ENCODE measurements at regions not wholly inside any gene's neighbourhood (a gene's known extent, or its start where the extent isn't known, plus 50 kb on each side); places are given as distances from the start of the nearest gene placed in this dataset.

DNA sequence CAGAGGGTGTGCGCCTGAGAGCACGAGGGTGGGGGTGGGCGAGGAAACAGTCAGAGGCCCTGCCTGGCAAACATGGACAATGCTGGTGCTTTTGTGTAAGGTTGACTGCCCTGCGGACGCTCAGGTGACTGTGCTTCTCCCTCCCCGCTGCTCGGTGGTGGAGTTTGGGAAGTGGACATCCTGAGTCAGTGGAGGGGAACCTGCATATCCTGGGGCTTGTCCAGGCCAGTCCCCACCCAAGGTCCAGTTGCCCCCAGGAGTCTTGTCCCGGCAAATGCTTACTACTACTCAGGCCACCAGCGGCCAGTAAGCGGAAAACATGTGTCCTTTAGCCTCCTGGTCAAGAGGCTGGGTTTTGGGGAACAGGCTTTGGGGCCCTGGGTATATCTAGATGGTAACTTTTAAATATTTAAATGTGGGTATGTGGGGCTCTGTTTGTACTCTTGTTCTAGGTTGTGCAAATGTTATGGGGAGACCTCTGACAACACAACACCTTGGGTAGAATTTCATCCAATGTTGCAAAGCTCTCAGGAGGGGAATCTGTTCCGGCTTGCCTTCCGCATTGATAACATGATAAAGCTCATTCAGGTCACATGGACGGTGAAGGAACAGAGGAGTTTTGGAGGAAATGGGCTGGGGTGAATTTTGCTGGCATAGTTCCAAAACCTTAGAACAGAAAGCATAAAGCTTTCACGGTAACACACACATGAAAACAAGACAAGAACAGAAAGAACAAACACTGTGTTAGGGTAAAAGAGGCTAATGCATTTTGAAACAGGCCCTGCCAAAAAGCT is 364.9 kb downstream of the PRDM2 start:
- no peak for DNase-seq
- no peaks in the 10 kb centered on the region for H3K4me1 Mint-ChIP-seq (ENCODE audit: low read depth)
- no peaks in the 10 kb centered on the region for H3K9me3 Mint-ChIP-seq
- H3K27me3 Mint-ChIP-seq: peaks cover 3% of the 10 kb centered on the region
- no peaks in the 10 kb centered on the region for H3K36me3 Mint-ChIP-seq (ENCODE audit: low read depth)
- H3K27ac Mint-ChIP-seq: no peak overlapping the region
- no peak overlapping the region for H3K4me3 Mint-ChIP-seq

DNA sequence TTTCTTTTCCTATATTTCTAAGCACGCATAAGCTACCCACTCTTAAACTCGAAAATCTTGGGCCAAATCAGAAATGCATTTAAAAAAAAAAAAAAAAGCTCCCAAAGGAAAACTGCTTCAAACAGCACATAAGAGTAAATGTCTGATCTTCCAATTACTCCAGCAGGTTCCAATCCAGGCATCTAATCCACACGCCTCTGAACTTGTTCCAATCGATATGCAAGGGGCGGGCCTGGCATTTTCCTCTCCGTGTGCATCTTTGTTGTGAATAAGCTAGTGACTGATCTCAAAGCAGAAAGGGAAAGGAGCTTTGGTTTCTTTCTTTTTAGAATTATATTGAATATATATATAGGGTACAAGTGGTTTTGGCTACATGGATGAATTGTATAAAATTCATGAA is 365.5 kb downstream of the PRDM2 start:
- no peaks in the 10 kb centered on the region for H3K4me1 Mint-ChIP-seq (ENCODE audit: low read depth)

DNA sequence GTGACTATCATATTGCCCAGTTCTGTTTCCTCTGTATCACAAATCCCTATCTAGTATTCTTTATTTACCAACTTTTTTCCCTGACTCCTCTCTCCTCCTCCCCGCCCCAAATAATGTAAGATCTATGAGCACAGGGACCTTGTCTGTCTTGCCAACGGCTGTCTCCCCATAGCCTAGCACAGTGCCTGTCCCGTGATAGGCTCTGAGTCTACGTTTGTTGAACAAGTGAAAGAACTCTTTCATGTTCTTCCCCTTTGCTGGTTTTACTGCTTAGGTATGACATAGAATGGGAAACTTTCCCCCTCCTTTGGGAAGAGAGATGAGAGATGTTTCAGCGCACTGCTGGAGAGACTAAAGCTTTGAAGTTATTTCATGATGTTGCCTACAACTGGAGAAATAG is 367.0 kb downstream of the PRDM2 start:
- H3K4me1 Mint-ChIP-seq (ENCODE audit: low read depth): no peaks in the 10 kb centered on the region
- no peaks in the 10 kb centered on the region for H3K36me3 Mint-ChIP-seq (ENCODE audit: low read depth)
- H3K27me3 Mint-ChIP-seq: peaks cover 7% of the 10 kb centered on the region
- H3K9me3 Mint-ChIP-seq: no peaks in the 10 kb centered on the region
- no peak overlapping the region for H3K27ac Mint-ChIP-seq
- DNase-seq: no peak
- no peak overlapping the region for H3K4me3 Mint-ChIP-seq

More for the DNA sequence above, 365.5 kb downstream of the PRDM2 start:
- H3K27ac Mint-ChIP-seq: no peak overlapping the region
- no peak for DNase-seq
- H3K9me3 Mint-ChIP-seq: no peaks in the 10 kb centered on the region
- H3K4me3 Mint-ChIP-seq: no peak overlapping the region
- peaks cover 3% of the 10 kb centered on the region for H3K27me3 Mint-ChIP-seq
- no peaks in the 10 kb centered on the region for H3K36me3 Mint-ChIP-seq (ENCODE audit: low read depth)

DNA sequence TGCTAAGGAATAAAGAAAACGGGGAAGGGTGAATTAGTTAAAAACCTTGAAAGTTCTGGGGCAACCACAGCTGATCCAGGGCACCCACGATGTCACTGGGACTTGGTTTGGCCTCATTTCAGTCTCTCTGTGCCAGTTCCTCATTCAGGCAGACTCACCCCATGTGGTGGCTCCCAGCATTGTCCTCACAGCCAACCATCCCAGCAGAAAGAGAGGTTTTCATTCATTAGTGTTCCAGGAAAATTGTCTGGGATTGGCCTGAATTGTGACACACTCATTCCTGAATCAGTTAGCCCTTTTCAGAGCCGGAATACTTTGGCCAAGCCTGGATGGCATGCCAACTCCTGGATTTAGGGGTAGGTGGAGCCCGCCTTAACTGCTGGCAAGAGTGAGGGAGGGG is 367.7 kb downstream of the PRDM2 start:
- no peaks in the 10 kb centered on the region for H3K9me3 Mint-ChIP-seq
- no peak overlapping the region for H3K27ac Mint-ChIP-seq
- no peak for DNase-seq
- H3K36me3 Mint-ChIP-seq (ENCODE audit: low read depth): no peaks in the 10 kb centered on the region
- H3K4me3 Mint-ChIP-seq: no peak overlapping the region
- H3K4me1 Mint-ChIP-seq (ENCODE audit: low read depth): no peaks in the 10 kb centered on the region
- H3K27me3 Mint-ChIP-seq: peaks cover 7% of the 10 kb centered on the region

DNA sequence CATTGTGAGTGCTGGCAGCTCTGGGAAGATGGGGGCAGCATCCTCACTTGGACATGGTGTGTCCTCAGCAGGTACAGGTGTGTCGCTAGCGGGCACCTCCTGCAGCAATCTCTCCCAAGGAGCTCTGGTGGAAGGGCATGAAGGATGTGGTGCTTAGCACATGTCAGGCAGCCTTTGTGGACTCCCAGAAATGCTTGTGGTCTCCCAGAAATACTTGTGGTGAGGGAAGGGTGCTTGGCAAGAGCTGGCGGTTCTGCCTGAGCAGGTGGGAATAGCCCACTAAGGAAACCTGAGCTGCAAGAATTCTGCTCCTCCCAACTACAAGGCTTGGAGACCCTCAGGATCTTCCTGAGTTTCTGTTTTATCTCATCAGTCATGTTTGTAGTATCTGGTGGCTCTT is 371.6 kb downstream of the PRDM2 start:
- Mint-ChIP-seq H3K27ac (no peak overlapping the region), H3K36me3 (ENCODE audit: low read depth) (no peaks in the 10 kb centered on the region), H3K4me3 (no peak overlapping the region), H3K4me1 (ENCODE audit: low read depth) (no peaks in the 10 kb centered on the region), H3K9me3 (no peaks in the 10 kb centered on the region), H3K27me3 (peaks cover 13% of the 10 kb centered on the region)
- no peak for DNase-seq

DNA sequence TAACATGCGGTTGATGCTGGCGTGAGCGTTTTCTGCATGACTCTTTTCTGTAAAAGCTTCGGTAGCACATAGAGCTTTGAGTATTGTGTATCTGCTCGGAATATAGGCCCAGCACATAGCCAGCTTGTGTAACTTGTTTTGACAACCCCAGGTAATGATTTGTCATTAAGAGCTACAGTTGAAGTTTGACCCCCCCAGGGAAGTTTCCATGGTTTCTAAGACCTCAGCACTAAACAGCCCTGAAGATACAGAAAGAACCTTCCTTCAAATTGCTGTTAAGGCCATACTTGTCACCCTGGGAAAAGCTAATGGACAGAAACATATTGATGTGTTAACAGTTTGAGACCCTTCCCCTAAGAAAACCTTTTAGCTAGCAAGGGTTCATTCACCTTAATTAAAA is 380.7 kb downstream of the PRDM2 start:
- Mint-ChIP-seq H3K4me3 (no peak overlapping the region), H3K27me3 (peaks cover 3% of the 10 kb centered on the region), H3K36me3 (ENCODE audit: low read depth) (no peaks in the 10 kb centered on the region), H3K9me3 (no peaks in the 10 kb centered on the region), H3K4me1 (ENCODE audit: low read depth) (no peaks in the 10 kb centered on the region), H3K27ac (no peak overlapping the region)
- no peak for DNase-seq

DNA sequence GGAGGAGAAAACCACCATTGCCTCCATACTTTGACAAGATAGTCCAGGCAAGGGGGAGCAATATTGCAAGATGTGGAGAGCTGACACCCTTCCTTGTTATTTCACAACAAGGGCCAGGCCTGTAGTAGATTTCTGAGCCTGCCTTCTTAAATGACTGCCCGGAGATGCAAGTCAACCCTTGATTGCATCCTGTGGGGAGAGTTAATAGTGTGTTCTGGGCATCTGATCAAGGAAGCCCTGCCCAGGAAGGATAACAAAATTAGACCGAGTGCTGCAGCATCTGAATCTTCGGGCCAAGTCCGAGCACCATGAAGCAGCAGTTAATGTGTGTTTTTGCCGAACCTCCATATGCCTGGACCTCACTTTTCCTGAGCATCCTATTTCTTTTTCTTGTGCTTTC is 382.3 kb downstream of the PRDM2 start:
- no peaks in the 10 kb centered on the region for H3K36me3 Mint-ChIP-seq (ENCODE audit: low read depth)
- H3K9me3 Mint-ChIP-seq: no peaks in the 10 kb centered on the region
- H3K27me3 Mint-ChIP-seq: peaks cover 3% of the 10 kb centered on the region
- H3K27ac Mint-ChIP-seq: no peak overlapping the region
- H3K4me1 Mint-ChIP-seq (ENCODE audit: low read depth): no peaks in the 10 kb centered on the region
- no peak for DNase-seq
- H3K4me3 Mint-ChIP-seq: no peak overlapping the region

DNA sequence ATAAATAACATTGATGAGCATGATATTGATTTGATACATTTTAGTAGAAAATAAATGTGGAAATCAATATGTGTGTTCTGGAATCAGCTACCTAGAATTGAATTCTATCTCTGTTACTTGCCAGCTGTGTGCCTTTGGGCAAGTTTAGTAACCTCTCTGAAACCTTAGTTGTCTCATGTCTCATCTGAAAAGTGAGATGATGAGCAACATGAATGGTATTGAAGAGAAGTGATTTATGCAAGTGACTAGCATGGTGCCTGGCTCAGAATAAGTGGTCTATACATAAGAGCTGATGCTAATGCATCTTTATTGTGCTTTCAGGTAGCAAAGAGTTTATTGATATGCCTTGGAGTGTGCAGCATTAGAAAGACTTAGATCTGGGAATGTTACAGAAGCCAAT is 383.3 kb downstream of the PRDM2 start:
- Mint-ChIP-seq H3K4me1 (ENCODE audit: low read depth) (no peaks in the 10 kb centered on the region), H3K9me3 (no peaks in the 10 kb centered on the region), H3K27me3 (peaks cover 3% of the 10 kb centered on the region), H3K36me3 (ENCODE audit: low read depth) (no peaks in the 10 kb centered on the region), H3K4me3 (no peak overlapping the region), H3K27ac (no peak overlapping the region)
- DNase-seq: no peak

DNA sequence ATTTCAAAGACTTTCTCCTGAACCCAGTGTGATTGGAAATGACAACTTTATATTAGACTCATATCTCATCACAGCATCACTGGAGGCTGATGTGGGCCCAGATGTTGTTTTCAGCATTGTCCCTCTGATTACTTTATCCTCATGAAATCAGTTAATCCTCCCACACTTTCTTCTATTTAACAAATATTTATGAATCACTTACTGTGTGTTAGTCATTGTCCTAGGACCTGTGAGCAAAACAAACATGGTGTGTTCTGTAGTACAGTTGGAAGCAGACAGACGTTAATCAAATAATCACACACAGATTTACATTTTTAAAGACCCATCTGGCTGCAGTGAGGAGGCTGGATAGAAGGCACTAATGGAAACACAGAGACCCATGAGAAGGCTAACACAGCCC is 383.7 kb downstream of the PRDM2 start:
- Mint-ChIP-seq H3K27me3 (peaks cover 3% of the 10 kb centered on the region), H3K9me3 (no peaks in the 10 kb centered on the region), H3K4me1 (ENCODE audit: low read depth) (no peaks in the 10 kb centered on the region)

DNA sequence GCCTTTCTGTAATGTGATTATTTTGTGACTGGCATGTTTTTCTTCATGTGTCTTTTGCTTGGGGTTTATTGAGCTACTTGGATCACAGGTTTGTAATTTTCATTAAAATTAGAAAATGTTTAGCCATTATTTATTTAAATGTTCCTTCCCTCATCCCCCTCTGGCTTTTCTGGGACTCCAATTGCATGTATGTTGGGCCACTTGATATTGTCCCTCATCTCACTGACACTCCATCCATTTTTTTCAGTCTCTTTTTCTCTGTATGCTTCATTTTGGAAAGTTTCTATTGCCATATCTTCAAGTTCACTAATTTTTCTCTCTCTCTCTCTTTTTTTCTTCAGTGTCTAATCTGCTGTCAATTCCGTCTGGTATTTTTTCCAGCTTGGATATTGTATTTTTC is 390.1 kb downstream of the PRDM2 start:
- H3K9me3 Mint-ChIP-seq: peaks cover 12% of the 10 kb centered on the region
- DNase-seq: no peak
- H3K27me3 Mint-ChIP-seq: peaks cover 14% of the 10 kb centered on the region
- H3K4me3 Mint-ChIP-seq: no peak overlapping the region
- no peaks in the 10 kb centered on the region for H3K36me3 Mint-ChIP-seq (ENCODE audit: low read depth)
- no peak overlapping the region for H3K27ac Mint-ChIP-seq
- no peaks in the 10 kb centered on the region for H3K4me1 Mint-ChIP-seq (ENCODE audit: low read depth)

More for the DNA sequence above, 383.7 kb downstream of the PRDM2 start:
- H3K27ac Mint-ChIP-seq: no peak overlapping the region
- H3K4me3 Mint-ChIP-seq: no peak overlapping the region
- no peaks in the 10 kb centered on the region for H3K36me3 Mint-ChIP-seq (ENCODE audit: low read depth)
- no peak for DNase-seq

DNA sequence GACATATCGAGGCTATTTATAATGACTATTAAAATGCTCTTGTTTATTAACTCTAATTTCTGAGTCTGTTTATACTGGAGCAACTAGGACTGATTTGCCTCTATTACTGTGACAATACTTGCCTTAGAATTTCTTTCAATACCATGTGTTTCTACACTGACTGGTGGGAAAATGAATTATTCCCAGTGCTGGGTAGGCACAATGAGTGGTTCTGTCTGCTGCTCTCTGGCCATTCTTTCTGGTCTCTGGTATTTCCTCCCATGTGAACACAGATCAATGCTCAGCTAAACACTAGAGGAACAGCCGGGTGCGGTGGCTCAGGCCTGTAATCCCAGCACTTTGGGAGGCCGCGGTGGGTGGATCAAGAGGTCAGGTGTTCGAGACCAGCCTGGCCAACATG is 390.5 kb downstream of the PRDM2 start:
- no peak overlapping the region for H3K27ac Mint-ChIP-seq
- H3K9me3 Mint-ChIP-seq: peaks cover 12% of the 10 kb centered on the region
- no peak for DNase-seq
- H3K4me1 Mint-ChIP-seq (ENCODE audit: low read depth): no peaks in the 10 kb centered on the region
- H3K36me3 Mint-ChIP-seq (ENCODE audit: low read depth): no peaks in the 10 kb centered on the region
- H3K4me3 Mint-ChIP-seq: no peak overlapping the region
- peaks cover 18% of the 10 kb centered on the region for H3K27me3 Mint-ChIP-seq

DNA sequence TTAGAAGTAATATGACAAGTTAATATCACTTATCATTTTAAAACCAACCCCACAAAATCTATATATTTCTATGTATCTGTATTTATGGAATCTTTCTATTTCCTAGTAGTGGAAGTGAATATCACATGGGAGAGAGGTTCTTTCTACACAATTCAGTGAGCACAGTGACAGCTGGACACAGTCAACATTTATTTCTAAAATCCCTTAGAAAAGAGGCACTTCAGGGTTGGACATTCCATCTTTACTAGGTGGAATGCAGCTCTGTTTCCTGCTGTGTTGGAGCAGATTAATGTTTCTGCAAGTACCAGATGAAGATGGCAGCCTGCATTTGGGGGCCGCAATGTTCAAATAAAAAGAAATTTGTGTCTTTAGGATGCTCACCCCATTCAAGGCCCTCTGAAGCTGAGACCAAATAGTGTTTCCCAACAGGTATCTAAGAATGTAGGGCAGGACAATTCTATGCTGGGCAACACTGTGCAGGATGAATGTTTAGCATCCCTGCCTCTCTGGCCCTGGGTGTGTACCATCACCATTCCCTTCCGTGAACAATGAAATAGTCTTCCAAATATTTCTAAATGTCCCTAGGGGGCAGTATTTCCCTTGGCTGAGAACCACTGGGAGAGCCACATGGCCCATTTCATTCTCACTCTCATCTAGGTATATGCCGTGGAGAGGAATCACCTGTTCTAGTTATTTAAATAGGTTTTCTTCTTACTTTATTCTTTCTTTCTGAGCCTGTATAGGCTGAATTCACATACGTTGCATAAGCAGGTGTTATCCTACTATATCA is 394.8 kb downstream of the PRDM2 start:
- DNase-seq: no peak
- H3K9me3 Mint-ChIP-seq: peaks cover 12% of the 10 kb centered on the region
- H3K4me1 Mint-ChIP-seq (ENCODE audit: low read depth): no peaks in the 10 kb centered on the region
- H3K27me3 Mint-ChIP-seq: peaks cover 25% of the 10 kb centered on the region
- no peak overlapping the region for H3K4me3 Mint-ChIP-seq
- H3K36me3 Mint-ChIP-seq (ENCODE audit: low read depth): no peaks in the 10 kb centered on the region
- H3K27ac Mint-ChIP-seq: no peak overlapping the region

DNA sequence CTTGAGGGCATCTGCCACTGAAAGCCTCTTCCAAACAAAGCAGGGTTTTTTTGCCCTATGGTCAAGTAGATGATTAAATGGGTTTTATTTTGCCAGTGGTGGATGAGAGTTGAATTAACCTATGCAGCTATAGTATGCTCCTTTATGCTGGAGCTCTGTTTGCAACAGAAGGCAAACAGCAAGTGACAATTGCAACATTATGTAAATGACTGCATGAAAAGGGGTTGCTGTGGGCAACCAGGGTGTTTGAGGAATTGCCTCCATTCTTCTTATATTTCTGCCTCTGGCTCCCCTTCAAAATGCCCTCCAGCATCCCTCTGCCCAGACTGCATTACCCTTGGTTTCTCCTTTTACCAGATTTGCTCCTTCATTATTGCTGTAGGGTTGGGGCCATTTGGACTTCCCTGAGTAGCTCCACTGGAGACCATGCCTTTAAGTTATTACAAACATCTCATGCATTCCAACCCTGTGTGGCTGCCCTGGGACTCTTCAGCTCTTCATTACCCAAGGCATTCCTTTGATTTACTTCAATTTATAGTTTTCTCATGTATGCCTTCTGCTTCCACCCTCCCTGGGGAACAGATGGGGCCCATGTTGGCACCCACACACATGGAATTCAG is 398.4 kb downstream of the PRDM2 start:
- peaks cover 19% of the 10 kb centered on the region for H3K27me3 Mint-ChIP-seq

DNA sequence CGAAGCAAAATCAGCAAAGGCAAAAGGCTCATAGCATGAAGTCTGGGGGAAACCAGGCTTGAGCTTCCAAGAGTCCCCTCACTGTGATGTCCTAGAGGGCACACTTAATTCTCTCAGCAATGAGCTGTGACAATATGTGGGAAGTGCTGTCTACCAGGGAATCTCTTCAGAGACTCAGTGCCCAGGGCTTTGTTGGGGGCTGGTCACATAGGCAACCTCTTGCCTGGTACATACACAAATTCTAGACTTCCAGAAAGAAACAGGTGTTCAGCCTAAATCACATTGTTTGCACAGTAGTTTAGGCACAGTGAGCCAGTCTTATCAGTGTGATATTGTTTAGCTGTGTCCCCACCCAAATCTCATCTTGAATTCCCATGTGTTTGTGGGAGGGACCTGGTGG is 400.5 kb downstream of the PRDM2 start:
- DNase-seq: no peak
- no peaks in the 10 kb centered on the region for H3K4me1 Mint-ChIP-seq (ENCODE audit: low read depth)
- H3K4me3 Mint-ChIP-seq: no peak overlapping the region
- H3K9me3 Mint-ChIP-seq: no peaks in the 10 kb centered on the region
- peaks cover 17% of the 10 kb centered on the region for H3K27me3 Mint-ChIP-seq
- no peaks in the 10 kb centered on the region for H3K36me3 Mint-ChIP-seq (ENCODE audit: low read depth)
- H3K27ac Mint-ChIP-seq: no peak overlapping the region

More for the DNA sequence above, 398.4 kb downstream of the PRDM2 start:
- Mint-ChIP-seq H3K4me3 (no peak overlapping the region), H3K9me3 (no peaks in the 10 kb centered on the region), H3K4me1 (ENCODE audit: low read depth) (no peaks in the 10 kb centered on the region), H3K36me3 (ENCODE audit: low read depth) (no peaks in the 10 kb centered on the region), H3K27ac (no peak overlapping the region)
- no peak for DNase-seq

DNA sequence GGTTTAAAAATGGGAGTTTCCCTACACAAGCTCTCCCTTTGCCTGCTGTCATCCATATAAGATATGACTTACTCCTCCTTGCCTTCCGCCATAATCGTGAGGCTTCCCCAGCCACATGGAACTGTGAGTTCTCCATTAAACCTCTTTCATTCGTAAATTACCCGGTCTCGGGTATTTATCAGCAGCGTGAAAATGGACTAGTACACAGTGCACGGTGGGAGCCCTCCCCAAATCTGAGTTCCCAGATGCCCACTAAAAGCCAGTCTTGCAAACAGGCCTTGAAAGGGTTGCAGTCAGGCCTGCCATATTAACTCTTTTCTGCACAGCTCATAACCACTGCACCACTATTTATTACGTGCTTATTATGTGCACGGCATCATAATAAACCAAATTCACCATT is 400.9 kb downstream of the PRDM2 start:
- H3K36me3 Mint-ChIP-seq (ENCODE audit: low read depth): no peaks in the 10 kb centered on the region
- no peak overlapping the region for H3K27ac Mint-ChIP-seq
- H3K4me1 Mint-ChIP-seq (ENCODE audit: low read depth): no peaks in the 10 kb centered on the region
- no peak overlapping the region for H3K4me3 Mint-ChIP-seq
- no peak for DNase-seq
- no peaks in the 10 kb centered on the region for H3K9me3 Mint-ChIP-seq
- peaks cover 16% of the 10 kb centered on the region for H3K27me3 Mint-ChIP-seq
